ENCODE measurements at regions not wholly inside any gene's neighbourhood (a gene's known extent, or its start where the extent isn't known, plus 50 kb on each side); places are given as distances from the start of the nearest gene placed in this dataset.

DNA sequence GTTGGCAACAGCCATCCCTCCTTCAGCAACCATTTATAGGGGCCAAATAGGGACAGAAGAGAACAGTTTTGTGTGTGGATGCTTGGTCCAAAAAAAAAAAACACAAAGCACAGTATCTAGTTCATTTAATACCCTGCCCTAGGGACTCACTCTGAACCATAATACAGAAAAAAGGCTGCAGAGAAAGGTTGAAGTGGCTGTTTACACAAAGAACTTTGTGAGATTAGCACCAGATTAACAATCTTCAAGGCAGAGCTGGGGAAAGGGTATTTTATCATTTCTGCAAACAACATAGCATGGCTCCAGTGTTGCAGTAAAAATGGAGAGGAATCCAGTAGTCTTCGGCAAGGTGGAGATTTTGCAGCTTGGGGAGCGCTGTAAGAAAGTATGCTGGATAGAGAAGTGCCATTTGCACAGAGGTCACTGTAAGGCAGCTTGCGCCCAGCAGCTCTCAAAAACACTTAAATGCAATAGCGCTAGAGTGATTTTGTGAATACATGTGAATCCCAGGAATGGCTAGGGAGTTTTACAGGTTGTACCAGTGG is 124.2 kb upstream of the PLEKHA5 start:
- no peak overlapping the region for H3K4me3 ChIP-seq (ENCODE audit: low read depth, low read length)
- H3K9ac ChIP-seq (ENCODE audit: low read depth, low read length) = no peak overlapping the region
- H3K36me3 ChIP-seq (ENCODE audit: control insufficient read depth, insufficient read depth, low read length) = no peaks in the 10 kb centered on the region
- H3K27me3 ChIP-seq (ENCODE audit: control insufficient read depth, insufficient read depth, low read length) = no peaks in the 10 kb centered on the region
- no peaks in the 10 kb centered on the region for H3K9me3 ChIP-seq (ENCODE audit: control insufficient read depth, insufficient read depth, low read length)
- peaks cover 43% of the 10 kb centered on the region for H3K4me1 ChIP-seq (ENCODE audit: control insufficient read depth, insufficient read depth, low read length)

DNA sequence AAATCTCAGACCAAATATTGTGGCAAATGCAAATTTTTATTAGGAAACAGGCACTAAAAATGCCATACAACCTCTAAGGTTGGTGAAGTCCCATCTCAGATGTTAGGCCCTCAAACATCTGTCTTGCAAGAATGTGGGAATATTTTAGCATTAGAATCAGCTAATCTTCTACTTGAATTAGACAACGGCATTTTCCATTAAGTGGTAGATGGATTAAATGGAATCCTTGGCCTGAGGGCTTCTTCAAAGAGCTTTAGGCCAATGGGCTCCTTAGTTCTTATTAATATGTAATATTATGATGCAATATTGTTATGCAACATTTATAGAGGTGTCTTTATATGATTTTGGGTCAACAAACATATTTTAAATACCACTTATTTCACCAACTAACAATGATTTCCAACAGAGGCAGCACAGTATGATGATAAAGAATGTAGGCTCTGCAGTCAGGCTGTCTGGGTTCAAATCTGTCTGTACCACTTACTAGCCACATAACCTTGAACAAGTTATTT is 122.9 kb upstream of the PLEKHA5 start:
- Histone ChIP-seq H3K9ac (ENCODE audit: low read depth, low read length) (no peak overlapping the region), H3K36me3 (ENCODE audit: control insufficient read depth, insufficient read depth, low read length) (no peaks in the 10 kb centered on the region), H3K4me3 (ENCODE audit: low read depth, low read length) (no peak overlapping the region), H3K27me3 (ENCODE audit: control insufficient read depth, insufficient read depth, low read length) (no peaks in the 10 kb centered on the region), H3K9me3 (ENCODE audit: control insufficient read depth, insufficient read depth, low read length) (no peaks in the 10 kb centered on the region), H3K4me1 (ENCODE audit: control insufficient read depth, insufficient read depth, low read length) (peaks cover 43% of the 10 kb centered on the region)

DNA sequence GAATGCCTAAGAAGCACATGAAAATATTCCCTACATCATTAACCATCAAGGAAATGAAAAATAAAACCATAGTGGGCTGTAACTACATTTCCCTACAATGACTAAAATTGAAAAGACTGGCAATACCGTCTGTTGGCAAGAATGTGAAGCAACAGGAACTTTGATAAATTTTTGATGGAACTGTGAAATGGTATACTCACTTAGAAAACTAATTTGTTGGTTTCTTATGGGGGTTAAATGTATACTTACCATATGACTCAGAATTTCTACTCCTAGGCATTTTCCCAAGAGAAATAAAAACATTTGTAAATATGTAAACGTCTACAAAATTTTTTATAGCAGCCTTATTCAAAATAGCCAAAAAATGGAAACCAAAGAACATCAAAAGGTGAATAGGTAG is 121.4 kb upstream of the PLEKHA5 start:
- H3K9ac ChIP-seq (ENCODE audit: low read depth, low read length) = no peak overlapping the region
- H3K4me1 ChIP-seq (ENCODE audit: control insufficient read depth, insufficient read depth, low read length) = peaks cover 34% of the 10 kb centered on the region
- H3K36me3 ChIP-seq (ENCODE audit: control insufficient read depth, insufficient read depth, low read length) = no peaks in the 10 kb centered on the region
- H3K27me3 ChIP-seq (ENCODE audit: control insufficient read depth, insufficient read depth, low read length) = no peaks in the 10 kb centered on the region
- H3K9me3 ChIP-seq (ENCODE audit: control insufficient read depth, insufficient read depth, low read length) = no peaks in the 10 kb centered on the region
- no peak overlapping the region for H3K4me3 ChIP-seq (ENCODE audit: low read depth, low read length)

DNA sequence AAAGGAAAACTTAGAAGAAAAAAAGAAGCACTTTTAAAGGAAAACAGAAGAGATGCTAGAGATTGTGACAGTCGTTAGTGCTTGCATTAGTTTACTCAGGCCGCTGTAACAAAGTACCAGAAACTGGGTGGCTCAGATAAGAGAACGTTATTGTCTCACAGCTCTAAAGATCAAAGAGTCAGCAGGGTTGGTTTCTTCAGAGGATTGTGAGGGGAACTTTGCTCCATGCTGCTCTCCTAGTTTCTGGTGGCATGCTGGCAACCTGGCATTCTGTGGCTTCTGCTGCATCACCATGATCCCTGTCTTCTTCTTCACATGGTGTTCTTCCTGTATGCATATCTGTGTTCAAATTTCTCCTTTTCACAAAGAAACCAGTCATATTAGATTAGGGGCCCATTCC is 119.4 kb upstream of the PLEKHA5 start:
- no peak overlapping the region for H3K4me3 ChIP-seq (ENCODE audit: low read depth, low read length)
- H3K9ac ChIP-seq (ENCODE audit: low read depth, low read length) = no peak overlapping the region
- no peaks in the 10 kb centered on the region for H3K9me3 ChIP-seq (ENCODE audit: control insufficient read depth, insufficient read depth, low read length)
- H3K27me3 ChIP-seq (ENCODE audit: control insufficient read depth, insufficient read depth, low read length) = no peaks in the 10 kb centered on the region
- H3K36me3 ChIP-seq (ENCODE audit: control insufficient read depth, insufficient read depth, low read length) = no peaks in the 10 kb centered on the region
- H3K4me1 ChIP-seq (ENCODE audit: control insufficient read depth, insufficient read depth, low read length) = peaks cover 22% of the 10 kb centered on the region

DNA sequence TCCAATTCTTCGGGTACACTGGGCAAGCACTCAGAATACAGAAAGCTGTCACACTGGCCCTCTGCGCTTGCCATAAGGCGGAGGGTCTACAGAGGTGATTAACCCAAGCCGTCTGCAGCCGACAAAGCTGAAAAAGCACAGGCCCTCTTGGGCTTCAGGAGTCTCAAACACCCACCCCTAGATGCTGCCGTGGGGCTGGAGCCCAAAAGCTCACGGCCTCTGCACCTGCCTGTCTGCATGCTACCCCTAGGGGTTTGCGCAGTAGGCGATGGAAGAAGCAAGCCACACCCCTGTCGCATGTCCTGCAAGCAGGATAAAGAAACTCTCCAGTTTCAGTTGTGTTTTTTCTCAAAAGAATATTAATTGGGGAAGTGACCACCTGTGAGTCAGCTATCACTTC is 118.8 kb upstream of the PLEKHA5 start:
- Histone ChIP-seq H3K9ac (ENCODE audit: low read depth, low read length) (no peak overlapping the region), H3K27me3 (ENCODE audit: control insufficient read depth, insufficient read depth, low read length) (no peaks in the 10 kb centered on the region), H3K36me3 (ENCODE audit: control insufficient read depth, insufficient read depth, low read length) (no peaks in the 10 kb centered on the region), H3K9me3 (ENCODE audit: control insufficient read depth, insufficient read depth, low read length) (no peaks in the 10 kb centered on the region), H3K4me3 (ENCODE audit: low read depth, low read length) (no peak overlapping the region), H3K4me1 (ENCODE audit: control insufficient read depth, insufficient read depth, low read length) (peaks cover 16% of the 10 kb centered on the region)

DNA sequence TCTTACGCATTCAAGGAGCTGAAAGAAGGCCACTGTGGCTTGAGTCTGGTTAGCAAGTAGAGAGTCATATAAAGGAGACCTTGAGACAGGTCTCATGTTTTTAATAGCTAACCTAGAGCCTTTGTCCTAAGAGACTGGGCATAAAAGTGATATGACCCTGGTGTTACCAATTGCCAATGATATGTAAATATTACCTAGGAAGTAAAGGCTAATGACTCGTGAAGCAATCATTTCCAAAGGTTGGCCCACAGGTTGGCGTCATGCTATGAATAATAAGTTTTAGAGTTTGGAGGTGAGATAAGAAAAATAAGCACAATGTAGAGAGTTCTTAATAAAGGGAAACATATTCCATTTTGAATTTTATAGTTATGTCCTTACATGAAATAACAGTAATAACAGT is 116.6 kb upstream of the PLEKHA5 start:
- H3K4me1 ChIP-seq (ENCODE audit: control insufficient read depth, insufficient read depth, low read length) = peaks cover 2% of the 10 kb centered on the region
- H3K36me3 ChIP-seq (ENCODE audit: control insufficient read depth, insufficient read depth, low read length) = no peaks in the 10 kb centered on the region
- H3K9ac ChIP-seq (ENCODE audit: low read depth, low read length) = no peak overlapping the region
- H3K4me3 ChIP-seq (ENCODE audit: low read depth, low read length) = no peak overlapping the region
- no peaks in the 10 kb centered on the region for H3K27me3 ChIP-seq (ENCODE audit: control insufficient read depth, insufficient read depth, low read length)
- H3K9me3 ChIP-seq (ENCODE audit: control insufficient read depth, insufficient read depth, low read length) = no peaks in the 10 kb centered on the region

DNA sequence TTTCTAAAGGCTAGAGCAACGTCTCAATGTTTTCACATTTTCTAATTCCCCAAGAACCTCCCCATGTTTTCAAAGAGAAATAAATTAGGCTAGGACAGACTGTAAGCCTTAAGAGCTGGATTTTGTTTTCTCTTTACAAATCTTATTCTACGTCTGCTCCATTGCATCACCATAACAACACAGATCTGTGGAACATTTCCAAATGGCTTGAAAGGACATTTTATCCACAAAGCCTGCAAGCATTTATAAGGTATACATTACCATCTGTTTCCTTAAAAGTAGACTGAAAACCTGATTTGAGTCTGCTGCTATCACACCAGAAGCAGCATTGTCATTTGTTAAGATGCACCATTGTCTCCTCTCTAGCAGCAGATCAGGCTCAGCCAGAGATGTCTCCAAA is 115.3 kb upstream of the PLEKHA5 start:
- Histone ChIP-seq H3K9me3 (ENCODE audit: control insufficient read depth, insufficient read depth, low read length) (no peaks in the 10 kb centered on the region), H3K4me3 (ENCODE audit: low read depth, low read length) (no peak overlapping the region), H3K36me3 (ENCODE audit: control insufficient read depth, insufficient read depth, low read length) (no peaks in the 10 kb centered on the region), H3K4me1 (ENCODE audit: control insufficient read depth, insufficient read depth, low read length) (peaks cover 2% of the 10 kb centered on the region), H3K27me3 (ENCODE audit: control insufficient read depth, insufficient read depth, low read length) (no peaks in the 10 kb centered on the region), H3K9ac (ENCODE audit: low read depth, low read length) (no peak overlapping the region)

DNA sequence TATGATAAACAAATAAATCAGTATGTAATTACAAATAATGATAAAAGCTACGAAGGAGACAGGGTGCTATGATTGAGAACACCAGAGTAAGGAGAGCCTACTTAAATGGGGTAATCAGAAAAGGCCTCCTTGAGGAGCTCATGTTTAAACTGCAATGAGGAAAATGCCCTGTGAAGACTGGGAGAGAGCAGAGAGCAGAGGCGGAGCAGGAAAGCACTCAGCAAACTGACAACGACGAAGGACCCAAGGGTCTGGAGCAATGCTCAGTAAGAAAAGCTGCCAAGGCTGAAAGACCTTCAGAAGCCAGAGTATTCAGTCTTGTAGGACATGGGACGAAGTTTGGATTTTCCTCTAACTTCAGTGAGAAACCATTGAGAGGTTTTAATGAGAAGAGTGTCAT is 114.2 kb upstream of the PLEKHA5 start:
- Histone ChIP-seq H3K9me3 (ENCODE audit: control insufficient read depth, insufficient read depth, low read length) (no peaks in the 10 kb centered on the region), H3K4me3 (ENCODE audit: low read depth, low read length) (no peak overlapping the region), H3K9ac (ENCODE audit: low read depth, low read length) (no peak overlapping the region), H3K36me3 (ENCODE audit: control insufficient read depth, insufficient read depth, low read length) (no peaks in the 10 kb centered on the region), H3K27me3 (ENCODE audit: control insufficient read depth, insufficient read depth, low read length) (no peaks in the 10 kb centered on the region), H3K4me1 (ENCODE audit: control insufficient read depth, insufficient read depth, low read length) (no peaks in the 10 kb centered on the region)

DNA sequence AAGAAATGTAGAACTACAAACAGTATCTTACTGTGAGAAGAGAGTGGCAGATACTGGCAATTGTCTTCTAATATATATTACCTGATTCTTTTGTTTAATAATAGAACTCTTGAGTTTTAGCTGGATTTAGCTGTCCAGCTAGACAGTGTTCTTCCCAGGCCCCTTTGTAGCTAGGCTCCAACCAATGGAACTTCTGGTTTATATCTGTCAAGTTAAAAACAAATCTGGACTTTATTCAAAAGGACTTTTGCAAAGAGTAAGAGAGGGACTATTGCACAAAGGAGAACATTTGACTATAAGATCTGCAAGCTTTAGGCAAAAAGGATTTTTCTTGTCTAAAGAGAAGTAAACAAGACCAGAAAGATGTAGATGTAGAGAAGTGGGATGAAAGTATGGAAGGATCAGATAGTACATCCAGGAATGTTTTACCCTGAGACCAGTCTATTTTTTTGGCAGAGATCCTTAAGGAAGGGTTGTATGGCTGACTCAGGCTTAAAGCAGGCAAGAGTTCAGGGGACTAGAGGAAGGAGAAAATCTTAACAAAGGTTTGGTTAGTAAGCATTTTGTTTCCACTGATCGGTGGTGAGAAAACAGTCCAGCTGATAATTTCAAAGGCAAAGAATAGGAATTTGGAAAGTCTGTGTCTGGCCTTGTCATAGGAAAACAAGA is 111.1 kb upstream of the PLEKHA5 start:
- Histone ChIP-seq H3K27me3 (ENCODE audit: control insufficient read depth, insufficient read depth, low read length) (no peaks in the 10 kb centered on the region), H3K36me3 (ENCODE audit: control insufficient read depth, insufficient read depth, low read length) (no peaks in the 10 kb centered on the region), H3K4me1 (ENCODE audit: control insufficient read depth, insufficient read depth, low read length) (no peaks in the 10 kb centered on the region), H3K9ac (ENCODE audit: low read depth, low read length) (no peak overlapping the region), H3K9me3 (ENCODE audit: control insufficient read depth, insufficient read depth, low read length) (no peaks in the 10 kb centered on the region), H3K4me3 (ENCODE audit: low read depth, low read length) (no peak overlapping the region)

DNA sequence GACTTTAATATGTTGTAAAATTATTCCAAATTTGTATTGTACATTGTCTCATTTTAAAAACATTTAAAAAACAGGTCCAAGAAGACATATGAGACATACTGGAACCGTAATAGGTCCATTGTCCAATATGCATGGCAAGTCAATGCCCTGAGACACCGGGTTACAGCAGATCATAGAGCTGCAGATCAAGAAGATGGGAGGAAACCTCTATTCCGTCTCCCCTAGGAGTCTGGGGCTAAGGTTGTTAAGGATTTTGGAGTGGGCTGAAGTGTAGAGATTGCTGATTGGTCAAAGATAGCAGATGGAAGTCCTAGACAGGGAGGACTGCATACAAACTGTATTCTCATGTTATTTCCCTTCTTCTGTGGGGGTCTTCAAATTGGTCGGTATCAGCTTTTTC is 108.3 kb upstream of the PLEKHA5 start:
- Histone ChIP-seq H3K9me3 (ENCODE audit: control insufficient read depth, insufficient read depth, low read length) (no peaks in the 10 kb centered on the region), H3K36me3 (ENCODE audit: control insufficient read depth, insufficient read depth, low read length) (no peaks in the 10 kb centered on the region), H3K4me1 (ENCODE audit: control insufficient read depth, insufficient read depth, low read length) (peaks cover 2% of the 10 kb centered on the region), H3K4me3 (ENCODE audit: low read depth, low read length) (no peak overlapping the region), H3K27me3 (ENCODE audit: control insufficient read depth, insufficient read depth, low read length) (no peaks in the 10 kb centered on the region), H3K9ac (ENCODE audit: low read depth, low read length) (no peak overlapping the region)

DNA sequence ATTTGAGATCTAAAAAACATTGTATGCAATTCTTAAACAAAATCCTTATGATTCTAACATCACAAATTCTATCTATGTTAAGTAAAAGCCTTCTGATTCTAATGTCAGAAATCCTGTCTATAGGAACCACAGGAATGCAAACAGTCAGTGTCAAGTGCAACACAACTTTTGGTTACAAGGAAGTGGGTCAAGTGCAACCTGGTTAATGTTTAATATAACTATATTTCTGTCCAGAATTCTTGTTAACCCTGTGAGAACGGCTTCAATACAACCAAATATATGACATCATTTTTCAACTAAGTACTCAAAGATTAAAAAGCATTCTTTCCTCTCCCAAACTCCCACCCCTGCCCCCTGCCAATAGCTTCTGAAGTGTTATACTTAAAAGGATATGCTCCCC is 107.9 kb upstream of the PLEKHA5 start:
- Histone ChIP-seq H3K27me3 (ENCODE audit: control insufficient read depth, insufficient read depth, low read length) (no peaks in the 10 kb centered on the region), H3K4me3 (ENCODE audit: low read depth, low read length) (no peak overlapping the region), H3K36me3 (ENCODE audit: control insufficient read depth, insufficient read depth, low read length) (no peaks in the 10 kb centered on the region), H3K9me3 (ENCODE audit: control insufficient read depth, insufficient read depth, low read length) (no peaks in the 10 kb centered on the region), H3K4me1 (ENCODE audit: control insufficient read depth, insufficient read depth, low read length) (peaks cover 6% of the 10 kb centered on the region), H3K9ac (ENCODE audit: low read depth, low read length) (no peak overlapping the region)

DNA sequence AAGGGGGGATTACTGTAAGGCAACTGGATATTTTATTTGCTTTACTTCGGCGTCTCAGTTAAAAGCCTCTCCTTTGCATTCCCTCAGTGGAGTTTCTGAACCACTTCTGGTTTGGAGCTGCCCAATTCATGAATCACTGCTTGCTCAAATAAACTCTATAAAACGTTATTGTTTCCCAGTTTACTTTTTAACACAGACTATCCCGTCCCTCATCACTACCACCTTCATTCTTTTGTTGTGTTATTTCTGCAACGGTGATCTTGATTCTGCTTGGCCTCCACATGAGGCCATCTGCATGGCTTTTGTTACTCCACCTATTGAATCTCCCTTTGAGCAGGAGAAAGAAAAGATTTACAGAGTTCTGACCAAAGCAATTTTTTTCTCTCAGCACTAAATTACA is 104.0 kb upstream of the PLEKHA5 start:
- Histone ChIP-seq H3K27me3 (ENCODE audit: control insufficient read depth, insufficient read depth, low read length) (no peaks in the 10 kb centered on the region), H3K4me3 (ENCODE audit: low read depth, low read length) (no peak overlapping the region), H3K36me3 (ENCODE audit: control insufficient read depth, insufficient read depth, low read length) (no peaks in the 10 kb centered on the region), H3K9ac (ENCODE audit: low read depth, low read length) (no peak overlapping the region), H3K4me1 (ENCODE audit: control insufficient read depth, insufficient read depth, low read length) (peaks cover 7% of the 10 kb centered on the region), H3K9me3 (ENCODE audit: control insufficient read depth, insufficient read depth, low read length) (no peaks in the 10 kb centered on the region)
